ENCODE measurements at regions not wholly inside any gene's neighbourhood (a gene's known extent, or its start where the extent isn't known, plus 50 kb on each side); places are given as distances from the start of the nearest gene placed in this dataset.

DNA sequence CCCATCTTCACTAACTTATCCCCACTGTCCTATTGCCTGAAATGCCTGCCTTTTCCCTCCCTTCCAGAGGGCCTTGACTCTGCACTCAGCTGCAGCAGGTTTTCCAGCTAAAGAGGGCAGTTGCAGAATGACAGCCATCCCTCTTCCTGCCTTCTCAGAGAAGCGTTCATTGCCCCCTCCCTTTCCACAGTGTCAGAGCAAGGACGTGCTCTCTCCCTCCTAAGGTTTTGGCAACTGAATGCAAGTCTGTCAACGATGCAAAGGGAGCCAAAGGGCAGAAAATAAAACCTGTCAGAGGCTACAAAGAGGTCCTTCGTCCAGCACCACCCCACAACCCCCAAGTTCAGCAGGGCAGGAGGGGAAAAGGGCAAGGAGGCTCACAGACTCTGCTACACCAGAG is 230.1 kb upstream of the THBS1 start:
- Histone ChIP-seq H3K4me3 (no peak overlapping the region), H3K9me3 (no peaks in the 10 kb centered on the region), H3K4me1 (no peaks in the 10 kb centered on the region), H3K27me3 (no peaks in the 10 kb centered on the region), H3K36me3 (no peaks in the 10 kb centered on the region), H3K27ac (no peak overlapping the region)
- no peak for DNase-seq
- TF ChIP-seq, protein P1, sequence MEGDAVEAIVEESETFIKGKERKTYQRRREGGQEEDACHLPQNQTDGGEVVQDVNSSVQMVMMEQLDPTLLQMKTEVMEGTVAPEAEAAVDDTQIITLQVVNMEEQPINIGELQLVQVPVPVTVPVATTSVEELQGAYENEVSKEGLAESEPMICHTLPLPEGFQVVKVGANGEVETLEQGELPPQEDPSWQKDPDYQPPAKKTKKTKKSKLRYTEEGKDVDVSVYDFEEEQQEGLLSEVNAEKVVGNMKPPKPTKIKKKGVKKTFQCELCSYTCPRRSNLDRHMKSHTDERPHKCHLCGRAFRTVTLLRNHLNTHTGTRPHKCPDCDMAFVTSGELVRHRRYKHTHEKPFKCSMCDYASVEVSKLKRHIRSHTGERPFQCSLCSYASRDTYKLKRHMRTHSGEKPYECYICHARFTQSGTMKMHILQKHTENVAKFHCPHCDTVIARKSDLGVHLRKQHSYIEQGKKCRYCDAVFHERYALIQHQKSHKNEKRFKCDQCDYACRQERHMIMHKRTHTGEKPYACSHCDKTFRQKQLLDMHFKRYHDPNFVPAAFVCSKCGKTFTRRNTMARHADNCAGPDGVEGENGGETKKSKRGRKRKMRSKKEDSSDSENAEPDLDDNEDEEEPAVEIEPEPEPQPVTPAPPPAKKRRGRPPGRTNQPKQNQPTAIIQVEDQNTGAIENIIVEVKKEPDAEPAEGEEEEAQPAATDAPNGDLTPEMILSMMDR (IDR thresholded peaks at IDR 0.05): no peak
- TF ChIP-seq POLR2A (IDR thresholded peaks at IDR 0.05): no peak

DNA sequence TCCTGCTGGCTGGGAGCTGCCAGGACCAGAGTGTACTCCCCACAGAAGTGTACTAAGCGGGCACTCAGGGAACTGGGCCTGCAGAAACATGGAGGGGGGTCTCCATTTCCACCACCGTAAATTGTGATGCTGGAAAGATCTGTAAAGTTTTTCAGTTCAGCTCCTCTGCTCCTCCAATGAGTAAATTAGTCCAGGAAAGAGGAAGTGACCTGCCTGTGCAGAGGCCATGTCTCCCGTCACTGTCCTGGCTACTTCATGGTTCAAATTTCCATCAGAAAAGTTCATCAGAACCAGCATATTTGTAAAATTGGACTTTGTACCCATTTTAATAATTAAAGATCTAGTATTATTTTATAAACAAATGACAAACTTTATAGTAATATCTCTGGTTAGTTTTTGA is 226.7 kb upstream of the THBS1 start:
- H3K36me3 ChIP-seq: no peaks in the 10 kb centered on the region
- no peaks in the 10 kb centered on the region for H3K4me1 ChIP-seq
- H3K9me3 ChIP-seq: no peaks in the 10 kb centered on the region
- TF ChIP-seq, protein P1 (IDR thresholded peaks at IDR 0.05): no peak
- no peak for TF ChIP-seq POLR2A (IDR thresholded peaks at IDR 0.05)
- no peaks in the 10 kb centered on the region for H3K27me3 ChIP-seq
- no peak for DNase-seq
- H3K27ac ChIP-seq: no peak overlapping the region
- H3K4me3 ChIP-seq: no peak overlapping the region

DNA sequence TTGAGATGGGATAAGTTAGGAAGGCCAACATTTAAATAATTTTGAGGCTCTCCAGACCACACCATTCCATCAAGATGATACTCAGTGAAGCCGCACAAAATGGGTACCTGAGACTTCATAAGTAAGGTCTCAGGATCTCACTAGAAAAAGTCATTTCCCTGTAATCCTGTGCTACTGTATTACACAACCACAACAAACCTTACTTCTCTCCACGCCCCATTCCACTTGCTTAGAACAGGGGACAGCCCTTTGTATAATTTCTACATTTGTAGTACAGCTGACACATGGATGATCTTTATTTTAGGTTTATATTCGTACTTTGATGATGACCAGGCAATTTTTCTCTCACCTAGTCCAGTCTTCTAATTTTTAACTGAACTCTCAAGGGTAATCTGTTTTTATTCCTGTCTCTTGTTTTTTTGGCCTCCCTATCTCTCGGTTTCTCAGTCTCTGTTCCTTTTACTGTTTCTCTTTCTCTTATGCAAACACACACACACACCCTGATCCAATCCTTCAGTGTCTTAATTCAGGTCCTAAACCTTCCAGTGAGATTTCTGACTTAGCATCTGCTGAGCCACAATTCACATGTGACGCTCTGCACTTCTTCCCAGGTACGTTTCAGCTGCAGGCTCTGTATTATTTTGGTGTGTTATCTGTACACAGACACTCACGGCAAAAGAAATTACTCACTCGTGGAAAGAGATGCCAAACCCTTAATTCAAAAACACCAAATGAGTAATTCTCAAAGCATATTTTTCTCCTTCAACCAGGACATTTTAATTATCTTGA is 223.2 kb upstream of the THBS1 start:
- H3K27ac ChIP-seq: peak overlapping the region in 1 of 4 donors; percentile 56

DNA sequence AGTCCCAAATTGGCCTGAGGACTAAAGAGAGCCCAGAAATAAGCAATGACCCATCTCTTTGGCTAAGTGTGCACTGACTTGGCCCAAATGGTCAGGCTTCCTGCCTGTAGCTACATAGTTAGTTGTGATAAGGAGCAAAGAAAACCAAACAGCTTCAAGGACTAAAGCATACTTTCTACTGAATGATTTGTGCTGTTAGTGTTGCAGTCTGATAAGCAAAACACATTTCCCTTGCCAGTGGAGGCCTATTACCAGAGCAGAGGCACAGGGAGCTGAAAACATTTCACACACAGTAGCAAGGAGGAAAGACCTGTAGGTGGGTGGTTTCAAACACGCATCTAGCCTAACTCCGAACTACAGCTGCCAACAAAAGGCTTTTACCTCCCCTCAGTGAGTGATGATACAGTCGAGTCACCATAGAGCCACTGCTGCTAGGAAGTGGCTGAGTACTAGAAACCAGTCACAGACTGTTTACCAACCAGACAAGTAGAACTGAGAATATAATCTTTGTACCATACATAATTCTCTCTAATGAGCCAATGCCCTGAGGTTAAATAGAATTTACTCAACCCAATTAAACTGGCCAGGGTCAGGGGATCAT is 222.3 kb upstream of the THBS1 start:
- no peaks in the 10 kb centered on the region for H3K9me3 ChIP-seq
- H3K36me3 ChIP-seq: no peaks in the 10 kb centered on the region
- no peak overlapping the region for H3K4me3 ChIP-seq
- DNase-seq: no peak
- H3K4me1 ChIP-seq: no peaks in the 10 kb centered on the region
- no peak for TF ChIP-seq POLR2A (IDR thresholded peaks at IDR 0.05)
- TF ChIP-seq, protein P1 (IDR thresholded peaks at IDR 0.05): no peak
- H3K27ac ChIP-seq: peak overlapping the region in 3 of 4 donors; percentile 21 to 56 (median 22)
- H3K27me3 ChIP-seq: no peaks in the 10 kb centered on the region

More for the DNA sequence above, 223.2 kb upstream of the THBS1 start:
- H3K27me3 ChIP-seq: no peaks in the 10 kb centered on the region
- no peaks in the 10 kb centered on the region for H3K4me1 ChIP-seq
- no peaks in the 10 kb centered on the region for H3K36me3 ChIP-seq
- DNase-seq: no peak
- H3K9me3 ChIP-seq: no peaks in the 10 kb centered on the region
- no peak for TF ChIP-seq POLR2A (IDR thresholded peaks at IDR 0.05)
- TF ChIP-seq, protein P1 (IDR thresholded peaks at IDR 0.05): no peak
- H3K4me3 ChIP-seq: no peak overlapping the region

DNA sequence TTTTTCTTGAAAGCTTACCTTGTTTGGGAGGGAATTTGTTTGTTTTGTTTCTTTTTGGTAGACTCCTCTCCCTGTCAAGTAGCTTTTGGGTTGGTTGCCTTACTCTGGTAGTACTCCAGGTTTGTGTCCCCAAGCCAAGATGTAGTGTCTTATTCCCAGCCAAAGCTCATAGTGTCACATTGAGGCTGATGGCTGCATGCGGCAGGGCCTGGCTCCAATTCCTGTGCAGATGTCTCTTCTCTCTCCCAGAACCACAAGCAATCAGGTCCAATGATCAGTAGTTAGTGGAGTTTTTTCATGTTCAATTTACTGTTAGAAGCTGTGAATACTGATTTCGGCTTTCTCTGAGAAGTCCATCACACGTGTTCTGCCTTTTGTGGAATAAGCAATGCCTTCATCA is 221.1 kb upstream of the THBS1 start:
- no peaks in the 10 kb centered on the region for H3K4me1 ChIP-seq
- DNase-seq: no peak
- H3K27me3 ChIP-seq: no peaks in the 10 kb centered on the region
- TF ChIP-seq, protein P1 (IDR thresholded peaks at IDR 0.05): no peak
- H3K9me3 ChIP-seq: no peaks in the 10 kb centered on the region
- H3K36me3 ChIP-seq: no peaks in the 10 kb centered on the region
- H3K4me3 ChIP-seq: no peak overlapping the region
- no peak overlapping the region for H3K27ac ChIP-seq
